CD14-positive monocyte (primary cell): ENCODE measurements at regions not wholly inside any gene's neighbourhood (a gene's known extent, or its start where the extent isn't known, plus 50 kb on each side); places are given as distances from the start of the nearest gene placed in this dataset.

ENCODE experiments used
- DNase-seq, 3 donors: peaks; one replicate each; pipeline ENCODE4 v3.0.0-alpha.2; 2011 to 2022
- H2AFZ ChIP-seq: 2 replicates; pipeline ENCODE4 v1.6.0; 2012; ENCODE audit warnings: mild to moderate bottlenecking, low read depth, low read length, inconsistent platforms; ENCODE audit not compliant: insufficient read depth, poor library complexity, severe bottlenecking
- H3K27ac ChIP-seq, 2 donors: 1 replicate in 1 of 2; 2 replicates in 1 of 2; pipeline ENCODE4 v1.5.1; 2012 to 2013; ENCODE audit warnings: low read length in 2 of 2, control low read depth in 1 of 2, inconsistent platforms in 1 of 2, low read depth in 1 of 2, mild to moderate bottlenecking in 1 of 2
- H3K27me3 ChIP-seq, 2 donors: one replicate each; pipeline versions ENCODE4 v1.6.0 to v1.6.1; 2011 to 2013; ENCODE audit warnings: low read length in 2 of 2; ENCODE audit not compliant: control insufficient read depth in 2 of 2, insufficient read depth in 2 of 2
- H3K36me3 ChIP-seq, 2 donors: replicated peaks in 1 of 2; 1 replicate in 1 of 2; 2 replicates in 1 of 2; pipeline versions ENCODE4 v1.5.1 to v1.6.1; 2012 to 2013; ENCODE audit warnings: low read length in 2 of 2, control low read depth in 1 of 2, inconsistent platforms in 1 of 2, mild to moderate bottlenecking in 1 of 2; ENCODE audit not compliant: insufficient read depth in 2 of 2, control insufficient read depth in 1 of 2
- H3K4me1 ChIP-seq, 2 donors: 1 replicate in 1 of 2; 2 replicates in 1 of 2; pipeline versions ENCODE4 v1.5.1 to v1.6.1; 2012 to 2013; ENCODE audit warnings: low read length in 2 of 2, control low read depth in 1 of 2, inconsistent platforms in 1 of 2, mild to moderate bottlenecking in 1 of 2, moderate library complexity in 1 of 2; ENCODE audit not compliant: insufficient read depth in 2 of 2, control insufficient read depth in 1 of 2
- H3K4me2 ChIP-seq: replicated peaks from 2 replicates; pipeline ENCODE3; 2012; ENCODE audit warnings: low read length, moderate library complexity, mild to moderate bottlenecking; ENCODE audit not compliant: poor library complexity, severe bottlenecking; ENCODE audit errors: extremely low read depth
- H3K4me3 ChIP-seq, 3 experiments: fragments of 200-600 bp in 1 of 3; sonication (generic) in 1 of 3; replicated peaks in 1 of 3; 1 replicate in 2 of 3; 2 replicates in 1 of 3; pipeline ENCODE4 v1.5.1; 2011 to 2013; ENCODE audit warnings: low read length in 3 of 3, mild to moderate bottlenecking in 3 of 3, control low read depth in 2 of 3, low read depth in 2 of 3, inconsistent platforms in 1 of 3, moderate library complexity in 1 of 3
- H3K79me2 ChIP-seq: 2 replicates; pipeline ENCODE4 v1.6.0; 2012; ENCODE audit warnings: mild to moderate bottlenecking, control low read depth, inconsistent platforms, low read length, moderate library complexity; ENCODE audit not compliant: insufficient read depth
- H3K9ac ChIP-seq: 2 replicates; pipeline ENCODE4 v1.6.0; 2017; ENCODE audit warnings: low read length, mild to moderate bottlenecking; ENCODE audit not compliant: insufficient read depth, poor library complexity, severe bottlenecking
- H3K9me3 ChIP-seq, 2 donors: replicated peaks in 1 of 2; 1 replicate in 1 of 2; 2 replicates in 1 of 2; pipeline versions ENCODE4 v1.5.1 to v1.6.1; 2012 to 2013; ENCODE audit warnings: low read length in 2 of 2, control low read depth in 1 of 2; ENCODE audit not compliant: control insufficient read depth in 1 of 2, insufficient read depth in 1 of 2
- H4K20me1 ChIP-seq: 2 replicates; pipeline ENCODE4 v1.6.0; 2012; ENCODE audit warnings: mild to moderate bottlenecking, low read length, control low read depth, moderate library complexity; ENCODE audit not compliant: insufficient read depth
- H3K27ac Mint-ChIP-seq, 7 donors: one replicate each; pipeline ENCODE4 v1.8.0; 2020; ENCODE audit warnings: mild to moderate bottlenecking in 7 of 7, mixed read lengths in 7 of 7, moderate library complexity in 6 of 7, inconsistent platforms in 2 of 7
- H3K27me3 Mint-ChIP-seq, 3 donors: one replicate each; pipeline ENCODE4 v1.8.0; 2021 to 2022; ENCODE audit warnings: low read depth in 3 of 3, mild to moderate bottlenecking in 3 of 3, mixed read lengths in 3 of 3, moderate library complexity in 3 of 3, inconsistent platforms in 1 of 3
- H3K36me3 Mint-ChIP-seq, 2 donors: one replicate each; pipeline ENCODE4 v1.8.0; 2020; ENCODE audit warnings: mixed read lengths in 2 of 2, inconsistent platforms in 1 of 2, mild to moderate bottlenecking in 1 of 2
- H3K4me1 Mint-ChIP-seq: one replicate; pipeline ENCODE4 v1.8.0; 2020; ENCODE audit warnings: mild to moderate bottlenecking, mixed read lengths
- H3K4me3 Mint-ChIP-seq, 2 donors: one replicate each; pipeline ENCODE4 v1.8.0; 2020; ENCODE audit warnings: mild to moderate bottlenecking in 2 of 2, mixed read lengths in 2 of 2, moderate library complexity in 1 of 2
- H3K9me3 Mint-ChIP-seq, 7 donors: one replicate each; pipeline ENCODE4 v1.8.0; 2020 to 2022; ENCODE audit warnings: mixed read lengths in 7 of 7, mild to moderate bottlenecking in 6 of 7, moderate library complexity in 6 of 7, inconsistent platforms in 2 of 7
- WGBS: methylation state at CpG from one replicate; pipeline ENCODE4 v1.1.5; 2013; ENCODE audit warnings: missing lambda C conversion rate; ENCODE audit not compliant: insufficient coverage; 5-methylcytosine and 5-hydroxymethylcytosine counted together
- intact Hi-C, 2 donors: fragments of 100-400 bp; cut with micrococcal nuclease; formaldehyde crosslinking; loops; one replicate each; pipeline versions ENCODE4 v1.15.0 to v1.15.1; 2023
- TF ChIP-seq, protein P1 (sequence below): fragments of 200-600 bp; IDR thresholded peaks from one replicate; pipeline ENCODE4 v1.8.0; 2022; ENCODE audit warnings: antibody characterized with exemption, mild to moderate bottlenecking

DNA sequence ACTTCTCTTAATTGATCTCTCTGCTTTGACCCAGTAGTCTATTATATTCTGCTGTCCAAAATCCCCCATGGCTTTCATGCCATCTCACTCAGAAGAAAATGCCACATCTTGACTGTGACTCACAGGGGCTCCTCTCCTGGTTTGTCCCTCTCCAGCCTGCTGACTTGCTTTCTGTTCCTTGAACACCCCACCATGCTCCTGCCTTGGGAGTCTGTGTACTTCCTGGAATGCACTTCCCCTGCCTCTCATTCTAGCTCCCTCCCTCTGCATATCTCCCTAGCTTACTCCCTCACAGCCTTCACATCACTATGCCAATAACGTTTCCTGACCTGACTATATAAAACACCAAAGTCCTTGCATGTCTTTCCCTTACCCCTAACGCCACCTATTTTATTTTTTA is 167.2 kb downstream of the TRIB2 start:
- H3K4me3 ChIP-seq: no peak overlapping the region
- H3K4me1 Mint-ChIP-seq: no peaks in the 10 kb centered on the region
- no peak overlapping the region for H3K27ac Mint-ChIP-seq
- no peak overlapping the region for H3K4me3 Mint-ChIP-seq
- no peak for DNase-seq
- no peak overlapping the region for H3K9ac ChIP-seq
- no peaks in the 10 kb centered on the region for H3K36me3 ChIP-seq
- no CpG with 5 or more reads among the region's 2 CpGs for WGBS
- peaks cover 0 to 3% (median 0%) of the 10 kb centered on the region in 7 donors for H3K9me3 Mint-ChIP-seq
- no peaks in the 10 kb centered on the region for H3K27me3 ChIP-seq
- no peaks in the 10 kb centered on the region for H4K20me1 ChIP-seq
- no peaks in the 10 kb centered on the region for H3K9me3 ChIP-seq
- intact Hi-C loops: no loop called here
- H3K4me1 ChIP-seq: no peaks in the 10 kb centered on the region
- H3K79me2 ChIP-seq: no peaks in the 10 kb centered on the region
- no peaks in the 10 kb centered on the region for H3K36me3 Mint-ChIP-seq
- no peak overlapping the region for H2AFZ ChIP-seq
- H3K27ac ChIP-seq: no peak overlapping the region
- no peak overlapping the region for H3K4me2 ChIP-seq
- TF ChIP-seq, protein P1, sequence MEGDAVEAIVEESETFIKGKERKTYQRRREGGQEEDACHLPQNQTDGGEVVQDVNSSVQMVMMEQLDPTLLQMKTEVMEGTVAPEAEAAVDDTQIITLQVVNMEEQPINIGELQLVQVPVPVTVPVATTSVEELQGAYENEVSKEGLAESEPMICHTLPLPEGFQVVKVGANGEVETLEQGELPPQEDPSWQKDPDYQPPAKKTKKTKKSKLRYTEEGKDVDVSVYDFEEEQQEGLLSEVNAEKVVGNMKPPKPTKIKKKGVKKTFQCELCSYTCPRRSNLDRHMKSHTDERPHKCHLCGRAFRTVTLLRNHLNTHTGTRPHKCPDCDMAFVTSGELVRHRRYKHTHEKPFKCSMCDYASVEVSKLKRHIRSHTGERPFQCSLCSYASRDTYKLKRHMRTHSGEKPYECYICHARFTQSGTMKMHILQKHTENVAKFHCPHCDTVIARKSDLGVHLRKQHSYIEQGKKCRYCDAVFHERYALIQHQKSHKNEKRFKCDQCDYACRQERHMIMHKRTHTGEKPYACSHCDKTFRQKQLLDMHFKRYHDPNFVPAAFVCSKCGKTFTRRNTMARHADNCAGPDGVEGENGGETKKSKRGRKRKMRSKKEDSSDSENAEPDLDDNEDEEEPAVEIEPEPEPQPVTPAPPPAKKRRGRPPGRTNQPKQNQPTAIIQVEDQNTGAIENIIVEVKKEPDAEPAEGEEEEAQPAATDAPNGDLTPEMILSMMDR: no peak
- H3K27me3 Mint-ChIP-seq: peaks cover 4 to 5% (median 4%) of the 10 kb centered on the region in 3 donors

DNA sequence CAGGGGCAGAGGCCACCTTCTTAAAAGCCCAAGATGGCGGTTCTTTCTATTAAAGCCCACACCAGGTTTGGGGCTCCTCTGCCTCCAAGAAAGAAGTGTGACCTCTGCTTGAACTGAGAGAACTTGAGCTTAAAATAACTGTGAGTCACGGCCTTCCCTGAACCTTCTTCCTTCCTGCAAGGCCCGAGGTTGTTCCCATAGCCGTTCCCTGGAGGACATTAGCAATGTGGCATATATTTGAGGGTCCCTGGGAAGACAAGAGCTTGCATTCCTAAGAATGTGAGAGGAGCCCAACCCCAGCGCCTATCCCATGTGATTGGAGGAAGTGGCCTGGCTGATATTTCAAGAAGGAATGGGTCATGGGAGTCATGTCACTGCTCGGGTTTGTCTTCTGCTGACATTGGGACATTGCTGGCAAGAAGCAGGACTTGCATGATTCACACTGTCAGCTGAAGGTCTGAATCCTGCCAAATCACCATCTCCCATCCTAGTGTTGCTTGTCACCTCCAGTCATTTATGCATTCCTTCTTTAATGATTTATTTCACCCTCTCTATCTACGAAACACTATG is 168.1 kb downstream of the TRIB2 start:
- H3K27ac ChIP-seq: no peak overlapping the region
- H3K4me2 ChIP-seq: no peak overlapping the region
- H3K36me3 Mint-ChIP-seq: no peaks in the 10 kb centered on the region
- no peak overlapping the region for H3K27ac Mint-ChIP-seq
- 67% methylated on average over 1 of the region's 7 CpGs for WGBS
- H3K9me3 ChIP-seq: no peaks in the 10 kb centered on the region
- H3K4me1 ChIP-seq: no peaks in the 10 kb centered on the region
- intact Hi-C loops: no loop called here
- H3K27me3 Mint-ChIP-seq: peaks cover 4 to 5% (median 4%) of the 10 kb centered on the region in 3 donors
- H3K4me3 Mint-ChIP-seq: no peak overlapping the region
- DNase-seq: peak in 1 of 3 donors; percentile 4
- no peaks in the 10 kb centered on the region for H3K27me3 ChIP-seq
- no peaks in the 10 kb centered on the region for H3K79me2 ChIP-seq
- H3K9ac ChIP-seq: no peak overlapping the region
- H3K36me3 ChIP-seq: no peaks in the 10 kb centered on the region
- no peak overlapping the region for H3K4me3 ChIP-seq
- no peaks in the 10 kb centered on the region for H3K4me1 Mint-ChIP-seq
- TF ChIP-seq, protein P1: no peak
- H3K9me3 Mint-ChIP-seq: peaks cover 0 to 4% (median 1%) of the 10 kb centered on the region in 7 donors
- H2AFZ ChIP-seq: no peak overlapping the region
- H4K20me1 ChIP-seq: no peaks in the 10 kb centered on the region
